NCI-H82 treated with DMSO at 0.1 percent for 48 hours (cell line): ENCODE measurements at regions not wholly inside any gene's neighbourhood (a gene's known extent, or its start where the extent isn't known, plus 50 kb on each side); places are given as distances from the start of the nearest gene placed in this dataset.

ENCODE experiments used
- DNase-seq: peaks from one replicate; lab custom pipeline; 2025; ENCODE audit not compliant: unreplicated experiment; lab: John Stamatoyannopoulos, UW

DNA sequence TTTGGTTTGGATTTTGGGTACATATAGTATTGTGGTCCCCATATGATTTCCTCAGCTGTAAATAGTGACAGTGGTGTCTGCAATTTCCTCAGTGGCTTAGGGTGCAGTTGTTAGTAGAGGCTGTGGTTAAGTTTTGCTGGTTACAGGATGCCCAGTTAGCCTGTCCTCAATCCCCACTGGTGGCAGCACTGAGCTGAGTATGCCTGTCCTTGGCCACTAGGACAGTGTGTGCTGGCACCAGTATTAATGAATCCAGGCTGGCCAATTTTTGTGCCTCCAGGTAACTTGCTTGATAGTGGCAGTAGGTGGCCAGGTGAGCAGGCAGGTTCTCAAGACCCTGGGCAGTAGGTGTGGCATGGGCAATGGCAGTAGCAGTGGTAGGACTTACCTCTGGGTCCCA, 973.1 kb downstream of the TMEM182 start:
- no peak for DNase-seq

GRCh38 chr2:103738108-103738507, 976.3 kb downstream of the TMEM182 start:
- DNase-seq = no peak

- no peak for DNase-seq
Measured at GRCh38 chr2:103738606-103739005, 976.8 kb downstream of the TMEM182 start.

GRCh38 chr2:103739186-103739585, 977.4 kb downstream of the TMEM182 start:
- DNase-seq = no peak

- no peak for DNase-seq
Measured at GRCh38 chr2:103739921-103740320, 978.1 kb downstream of the TMEM182 start.

DNA sequence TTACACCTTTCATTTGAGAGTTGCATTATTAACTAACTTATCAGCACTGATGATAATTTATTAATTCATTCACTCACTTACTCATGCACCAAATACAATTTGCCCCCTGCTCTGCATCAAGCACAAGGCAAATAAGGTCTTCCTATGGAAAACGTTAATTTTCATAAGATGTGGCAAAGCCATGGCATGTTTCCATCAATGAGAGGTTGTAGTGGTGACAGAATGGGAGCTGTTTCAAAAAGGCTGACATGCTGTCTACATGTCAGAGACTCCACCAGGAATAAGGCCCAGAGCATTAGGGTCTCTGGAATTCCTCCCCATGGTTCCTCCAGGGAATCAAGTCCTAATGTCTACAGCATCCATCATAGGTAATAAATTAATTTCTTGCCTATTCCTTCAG, 978.8 kb downstream of the TMEM182 start:
- no peak for DNase-seq

GRCh38 chr2:103743195-103743594, 981.4 kb downstream of the TMEM182 start:
- no peak for DNase-seq

- no peak for DNase-seq
Measured at GRCh38 chr2:103754530-103754929, 992.7 kb downstream of the TMEM182 start.

- no peak for DNase-seq
Measured at GRCh38 chr2:103773884-103774283, 1012.1 kb downstream of the TMEM182 start.

- no peak for DNase-seq
Measured at GRCh38 chr2:103780088-103780702, 1018.4 kb downstream of the TMEM182 start.

GRCh38 chr2:103781313-103781712, 1019.5 kb downstream of the TMEM182 start:
- peak; percentile 68 for DNase-seq

- DNase-seq = no peak
Measured at GRCh38 chr2:103784261-103784660, 1022.4 kb downstream of the TMEM182 start.

DNA sequence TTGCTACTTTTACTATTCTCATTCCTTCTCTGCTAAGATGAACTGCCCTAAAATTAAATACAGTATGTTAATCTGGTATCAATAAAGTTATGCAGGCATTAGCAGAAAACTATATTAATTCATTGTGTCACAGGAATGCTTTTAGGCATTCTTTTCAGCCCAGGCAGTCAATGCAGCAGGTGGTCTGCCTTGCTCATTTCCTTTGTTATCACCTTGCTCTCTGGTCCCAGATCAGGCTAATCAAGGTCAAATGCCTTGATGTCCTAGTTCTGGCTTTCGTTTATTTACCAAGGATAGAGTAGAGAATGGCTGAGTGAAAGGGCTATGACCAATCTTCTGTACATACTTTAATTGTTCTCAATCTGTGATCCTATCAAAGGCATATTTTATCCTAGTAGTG, 1023.6 kb downstream of the TMEM182 start:
- no peak for DNase-seq

- DNase-seq = no peak
Measured at GRCh38 chr2:103785956-103786355, 1024.1 kb downstream of the TMEM182 start.

DNA sequence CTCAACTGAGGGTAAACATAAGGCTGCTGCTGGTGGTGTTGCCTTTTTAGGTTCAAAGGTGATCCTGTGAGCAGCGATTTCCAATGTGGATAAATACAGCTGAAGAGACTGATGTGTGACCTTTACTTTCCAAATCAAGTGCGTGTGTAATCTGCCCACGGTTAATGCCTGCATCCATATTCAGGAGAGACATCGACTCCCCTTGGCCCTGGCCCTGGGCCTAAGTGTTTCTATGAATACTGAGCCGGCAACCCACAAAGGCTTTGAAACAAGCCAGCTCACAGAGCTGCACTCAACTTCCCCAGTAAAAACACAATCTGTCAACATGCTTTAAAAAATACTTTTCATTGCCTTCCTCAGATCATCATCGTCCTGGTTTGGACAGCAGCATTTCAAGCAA, 1026.6 kb downstream of the TMEM182 start:
- DNase-seq = no peak

GRCh38 chr2:103788951-103789350, 1027.1 kb downstream of the TMEM182 start:
- no peak for DNase-seq

DNA sequence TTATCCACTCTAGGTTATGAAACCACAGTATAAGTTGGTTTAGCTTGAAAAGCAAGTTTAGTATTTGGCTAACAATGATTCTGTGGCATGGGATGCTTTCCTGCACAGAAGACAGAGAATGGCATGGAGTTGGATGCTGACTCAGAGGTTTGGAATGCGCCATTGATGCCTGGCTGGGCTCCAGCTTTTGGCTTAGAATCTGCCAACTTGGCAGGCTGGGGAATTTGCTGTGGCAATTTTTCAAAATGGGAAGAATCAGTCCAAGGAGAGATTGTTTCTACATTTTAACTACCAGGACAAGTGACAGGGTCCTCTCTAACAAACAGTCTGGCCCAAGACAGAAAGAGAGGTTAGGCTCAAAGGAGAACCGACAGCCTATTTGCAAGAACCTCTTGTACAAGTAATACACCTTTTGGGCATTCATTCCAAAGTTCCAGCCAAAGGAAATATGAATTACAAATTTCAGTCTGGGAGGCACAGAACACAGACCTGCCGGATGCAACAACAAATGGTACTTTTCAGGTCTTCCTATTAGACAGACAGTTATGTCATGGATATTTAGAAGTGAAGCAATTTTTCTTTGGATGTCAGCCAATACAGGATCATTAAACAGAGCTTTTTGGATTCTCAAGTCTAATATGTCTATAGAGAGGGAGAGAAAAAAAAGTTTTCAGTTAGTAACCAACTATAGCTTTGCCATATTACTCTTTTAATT, 1027.7 kb downstream of the TMEM182 start:
- DNase-seq = no peak

DNA sequence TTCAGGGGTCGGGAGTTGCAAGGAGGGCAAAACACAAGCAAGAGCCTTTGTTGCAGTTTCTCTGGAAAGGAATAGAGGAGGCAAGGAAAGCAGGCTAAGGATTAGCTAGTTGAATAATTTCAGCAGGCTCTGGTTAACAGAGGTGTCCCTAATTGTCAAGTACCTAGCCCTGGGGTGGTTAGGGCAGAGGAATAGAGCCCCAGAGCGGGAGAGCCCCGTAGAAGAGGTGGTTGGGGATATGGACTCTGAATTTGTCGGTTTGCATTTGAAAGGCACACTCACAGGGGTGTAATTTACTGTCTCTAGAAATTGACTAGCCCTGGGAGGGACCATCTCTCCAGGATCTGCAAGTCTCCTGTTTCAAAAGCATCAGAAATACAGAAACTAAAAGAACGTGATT, 1030.2 kb downstream of the TMEM182 start:
- no peak for DNase-seq

DNA sequence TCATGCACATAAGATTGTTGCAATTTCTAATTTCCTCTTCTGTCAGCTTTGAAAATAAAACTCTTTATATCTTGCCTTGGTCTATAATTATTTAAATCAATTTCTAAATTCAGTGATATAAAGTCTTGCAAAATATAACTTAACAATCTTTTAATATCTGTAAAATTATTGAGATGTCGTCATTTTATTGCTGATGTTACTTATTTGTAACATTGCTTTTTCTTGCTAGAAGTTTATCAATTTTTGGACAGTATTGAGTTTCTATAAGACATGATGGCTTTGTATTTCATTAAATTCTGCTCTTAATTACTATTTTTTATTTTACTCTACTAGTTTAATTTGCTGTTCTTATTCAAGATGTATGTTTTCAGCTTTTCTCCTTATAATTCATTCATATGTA, 1036.5 kb downstream of the TMEM182 start:
- no peak for DNase-seq

- DNase-seq = no peak
Measured at GRCh38 chr2:103804013-103804412, 1042.2 kb downstream of the TMEM182 start.

DNA sequence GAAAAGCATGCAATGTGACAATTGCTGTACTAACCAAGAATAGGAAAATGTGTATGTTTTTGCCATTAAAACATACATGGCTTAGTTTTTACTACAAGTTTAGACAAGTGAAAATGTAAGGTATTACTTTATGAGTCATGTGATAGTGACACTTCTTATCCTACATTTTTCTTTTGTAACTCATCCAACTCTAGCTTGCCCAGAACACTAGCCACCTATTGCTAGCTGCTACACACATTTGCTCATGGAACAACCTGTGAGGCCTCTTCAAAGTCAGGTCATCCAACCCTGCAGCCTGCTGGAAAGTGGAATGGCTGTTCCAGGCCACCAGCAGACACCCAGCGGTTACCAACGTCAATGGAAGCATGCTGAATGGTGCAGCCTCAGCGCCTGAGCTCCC, 1043.9 kb downstream of the TMEM182 start:
- no peak for DNase-seq

GRCh38 chr2:103808814-103809213, 1045.1 kb upstream of the POU3F3 start:
- DNase-seq = no peak

DNA sequence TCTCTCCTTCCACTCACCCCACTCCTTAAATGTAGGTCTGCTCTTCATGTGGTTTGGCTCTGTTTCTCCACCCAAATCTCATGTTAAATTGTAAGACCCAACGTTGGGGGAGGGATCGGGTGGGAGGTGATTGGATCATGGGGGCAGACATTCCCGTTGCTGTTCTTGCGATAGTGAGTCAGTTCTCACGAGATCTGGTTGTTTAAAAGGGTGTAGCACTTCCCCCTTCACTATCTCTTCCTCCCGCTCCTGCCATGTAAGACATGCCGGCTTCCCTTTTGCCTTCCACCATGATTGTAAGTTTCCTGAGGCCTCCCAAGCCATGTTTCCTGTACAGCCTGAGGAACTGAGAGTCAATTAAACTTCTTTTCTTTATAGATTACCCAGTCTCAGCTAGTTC, 1044.5 kb upstream of the POU3F3 start:
- no peak for DNase-seq
